IPS DF 4.7 (cell line): ENCODE measurements at regions not wholly inside any gene's neighbourhood (a gene's known extent, or its start where the extent isn't known, plus 50 kb on each side); places are given as distances from the start of the nearest gene placed in this dataset.

Experiments
- DNase-seq: peaks from one replicate; pipeline ENCODE4 v3.0.0-alpha.2; 2013; ENCODE audit warnings: low spot score; ENCODE audit errors: extremely low read depth

DNA sequence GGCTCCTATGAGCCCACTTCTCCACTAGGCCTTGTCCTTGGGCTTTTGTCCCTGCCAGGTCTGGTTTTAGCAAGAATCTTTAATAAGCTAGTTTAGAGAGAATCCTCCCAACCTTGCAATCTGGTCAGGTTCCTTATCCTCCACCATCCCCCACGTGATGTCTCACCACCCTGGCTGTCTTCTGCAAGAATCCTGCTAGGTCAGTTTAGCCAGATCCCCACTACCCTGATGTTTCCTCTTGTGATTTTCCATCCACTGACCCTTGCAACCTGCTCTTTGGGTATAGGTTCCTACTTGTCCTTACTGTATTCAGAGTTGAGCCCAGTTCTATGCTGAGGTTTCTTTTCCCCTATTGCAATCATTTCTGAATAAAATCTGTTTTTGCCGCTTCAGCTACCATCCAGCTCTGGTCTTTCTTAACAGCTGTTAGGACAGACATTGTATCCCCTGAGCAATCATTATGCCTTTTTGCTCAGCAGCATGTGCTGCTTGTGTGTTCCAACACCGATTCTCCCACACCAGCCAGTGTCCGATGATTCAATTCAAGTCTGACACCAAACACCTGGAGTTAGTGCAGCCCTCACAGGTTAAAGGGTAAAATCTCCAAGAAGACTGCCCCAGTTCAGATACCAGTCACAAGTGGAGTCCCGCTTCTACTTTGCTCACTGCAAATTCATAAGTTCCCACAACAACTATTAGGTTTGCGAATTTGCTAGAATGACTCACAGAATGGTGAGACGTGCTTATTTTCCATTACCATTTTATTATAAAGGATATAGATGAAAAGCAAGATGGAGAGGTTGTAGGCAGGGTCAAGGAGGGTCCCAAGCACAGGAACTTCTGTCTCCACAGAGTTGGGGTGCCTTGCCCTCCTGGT lies 62.2 kb upstream of the ADCY1 start:
- no peak for DNase-seq

GRCh38 chr7:45514944-45515343 lies 59.2 kb upstream of the ADCY1 start:
- no peak for DNase-seq

GRCh38 chr7:45515346-45515745 lies 58.8 kb upstream of the ADCY1 start:
- DNase-seq: no peak
